Neural progenitor cell (in vitro differentiated cells): ENCODE measurements at regions not wholly inside any gene's neighbourhood (a gene's known extent, or its start where the extent isn't known, plus 50 kb on each side); places are given as distances from the start of the nearest gene placed in this dataset.

Experiments
- DNase-seq: peaks from one replicate; pipeline ENCODE4 v3.0.0-alpha.2; 2016; ENCODE audit warnings: low spot score
- H2AFZ ChIP-seq: fragments of 200-600 bp; sonication (generic); replicated peaks from 2 replicates; pipeline ENCODE4 v1.6.1; 2016; ENCODE audit warnings: antibody characterized with exemption
- H3F3A ChIP-seq: fragments of 200-600 bp; sonication (generic); 2 replicates; pipeline ENCODE4 v1.6.1; 2016; ENCODE audit warnings: antibody characterized with exemption, low read depth
- H3K27ac ChIP-seq: fragments of 200-600 bp; sonication (generic); 2 replicates; pipeline ENCODE4 v1.5.1; 2016; ENCODE audit warnings: mild to moderate bottlenecking
- H3K27me3 ChIP-seq: fragments of 200-600 bp; sonication (generic); 2 replicates; pipeline ENCODE4 v1.6.1; 2016; ENCODE audit warnings: mild to moderate bottlenecking, moderate library complexity
- H3K36me3 ChIP-seq: fragments of 200-600 bp; sonication (generic); 2 replicates; pipeline ENCODE4 v1.5.1; 2016
- H3K4me1 ChIP-seq: fragments of 200-600 bp; sonication (generic); 2 replicates; pipeline ENCODE4 v1.6.1; 2016; ENCODE audit warnings: mixed run types
- H3K4me2 ChIP-seq: fragments of 200-600 bp; sonication (generic); 2 replicates; pipeline ENCODE4 v1.6.1; 2016
- H3K4me3 ChIP-seq: fragments of 200-600 bp; sonication (generic); 2 replicates; pipeline ENCODE4 v1.5.1; 2016
- H3K79me2 ChIP-seq: fragments of 200-600 bp; sonication (generic); 2 replicates; pipeline ENCODE4 v1.6.1; 2016; ENCODE audit warnings: low read depth
- H3K9ac ChIP-seq: fragments of 200-600 bp; sonication (generic); 2 replicates; pipeline ENCODE4 v1.6.1; 2016
- H3K9me3 ChIP-seq: fragments of 200-600 bp; sonication (generic); 2 replicates; pipeline ENCODE4 v1.5.1; 2016; ENCODE audit warnings: low read depth
- H4K20me1 ChIP-seq: fragments of 200-600 bp; sonication (generic); 2 replicates; pipeline ENCODE4 v1.6.1; 2016; ENCODE audit warnings: low read depth
- H3K27ac Mint-ChIP-seq: 3 replicates; pipeline ENCODE4 v1.8.0; 2021; ENCODE audit warnings: mixed read lengths
- H3K27me3 Mint-ChIP-seq: 2 replicates; pipeline ENCODE4 v1.8.0; 2022; ENCODE audit warnings: low read depth, mild to moderate bottlenecking, inconsistent platforms, moderate library complexity, mixed read lengths; ENCODE audit not compliant: insufficient read depth
- H3K36me3 Mint-ChIP-seq: 3 replicates; pipeline ENCODE4 v1.8.0; 2021; ENCODE audit warnings: mixed read lengths
- H3K4me1 Mint-ChIP-seq: 3 replicates; pipeline ENCODE4 v1.8.0; 2021; ENCODE audit warnings: mixed read lengths
- H3K4me3 Mint-ChIP-seq: 3 replicates; pipeline ENCODE4 v1.8.0; 2021; ENCODE audit warnings: mild to moderate bottlenecking, moderate library complexity, mixed read lengths
- H3K9me3 Mint-ChIP-seq: 3 replicates; pipeline ENCODE4 v1.8.0; 2020; ENCODE audit warnings: mixed read lengths
- CTCF ChIP-seq: fragments of 200-600 bp; sonication (generic); IDR thresholded peaks from 2 replicates; pipeline ENCODE4 v1.5.1; 2017; ENCODE audit warnings: antibody characterized with exemption, mild to moderate bottlenecking
- EZH2 ChIP-seq: fragments of 200-600 bp; sonication (generic); IDR thresholded peaks from 2 replicates; pipeline ENCODE4 v1.6.1; 2017; ENCODE audit warnings: antibody characterized with exemption, mild to moderate bottlenecking, moderate library complexity
- EZH2phosphoT487 ChIP-seq: fragments of 200-600 bp; sonication (generic); IDR thresholded peaks from 2 replicates; pipeline ENCODE4 v1.6.1; 2017; ENCODE audit warnings: antibody characterized with exemption

DNA sequence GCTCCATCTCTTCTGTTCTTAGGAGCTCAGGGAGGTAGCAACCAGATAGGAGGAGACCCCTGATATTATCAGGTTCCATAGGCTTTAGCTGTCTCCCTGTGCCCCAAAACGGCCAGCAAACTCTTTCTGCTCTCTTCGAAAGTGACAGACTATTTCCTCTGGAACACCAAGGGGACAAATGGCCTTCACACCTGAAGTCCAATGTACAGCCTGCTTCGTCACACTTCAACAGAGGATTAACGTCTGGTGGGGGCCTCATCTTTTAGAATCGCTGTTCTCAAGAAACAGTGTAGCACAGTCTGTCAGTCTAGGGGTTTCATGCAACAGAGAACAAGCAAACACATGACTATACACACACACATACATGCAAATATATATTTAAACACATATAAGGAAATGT is 152.4 kb upstream of the SETMAR start:
- Histone ChIP-seq H4K20me1 (no peaks in the 10 kb centered on the region), H3K9ac (no peak overlapping the region), H3K79me2 (no peaks in the 10 kb centered on the region), H3K27me3 (no peaks in the 10 kb centered on the region), H3K4me2 (no peak overlapping the region), H3K27ac (no peak overlapping the region), H3K4me3 (no peak overlapping the region), H3K4me1 (no peaks in the 10 kb centered on the region), H3K9me3 (no peaks in the 10 kb centered on the region), H3F3A (no peaks in the 10 kb centered on the region), H3K36me3 (no peaks in the 10 kb centered on the region), H2AFZ (no peak overlapping the region)
- Mint-ChIP-seq H3K4me3 (no peak overlapping the region), H3K36me3 (no peaks in the 10 kb centered on the region), H3K27me3 (peaks cover 4% of the 10 kb centered on the region), H3K27ac (no peak overlapping the region), H3K9me3 (no peaks in the 10 kb centered on the region), H3K4me1 (no peaks in the 10 kb centered on the region)
- no peak for DNase-seq
- no peak for TF ChIP-seq EZH2phosphoT487
- TF ChIP-seq EZH2, result no peak
- TF ChIP-seq CTCF, result no peak

GRCh38 chr3:4151859-4152258 is 151.3 kb upstream of the SETMAR start:
- TF ChIP-seq EZH2phosphoT487 (no peak), EZH2 (no peak), CTCF (no peak)
- no peak overlapping the region for H3K27ac Mint-ChIP-seq
- no peak for DNase-seq
- Histone ChIP-seq H3F3A (no peaks in the 10 kb centered on the region), H3K4me1 (no peaks in the 10 kb centered on the region), H3K4me2 (no peak overlapping the region), H4K20me1 (no peaks in the 10 kb centered on the region), H3K27ac (no peak overlapping the region), H3K9me3 (no peaks in the 10 kb centered on the region), H2AFZ (no peak overlapping the region), H3K36me3 (no peaks in the 10 kb centered on the region), H3K79me2 (no peaks in the 10 kb centered on the region), H3K4me3 (no peak overlapping the region), H3K9ac (no peak overlapping the region), H3K27me3 (no peaks in the 10 kb centered on the region)
- peaks cover 4% of the 10 kb centered on the region for H3K27me3 Mint-ChIP-seq
- no peaks in the 10 kb centered on the region for H3K9me3 Mint-ChIP-seq
- no peaks in the 10 kb centered on the region for H3K36me3 Mint-ChIP-seq
- H3K4me3 Mint-ChIP-seq, result no peak overlapping the region
- H3K4me1 Mint-ChIP-seq, result no peaks in the 10 kb centered on the region

DNA sequence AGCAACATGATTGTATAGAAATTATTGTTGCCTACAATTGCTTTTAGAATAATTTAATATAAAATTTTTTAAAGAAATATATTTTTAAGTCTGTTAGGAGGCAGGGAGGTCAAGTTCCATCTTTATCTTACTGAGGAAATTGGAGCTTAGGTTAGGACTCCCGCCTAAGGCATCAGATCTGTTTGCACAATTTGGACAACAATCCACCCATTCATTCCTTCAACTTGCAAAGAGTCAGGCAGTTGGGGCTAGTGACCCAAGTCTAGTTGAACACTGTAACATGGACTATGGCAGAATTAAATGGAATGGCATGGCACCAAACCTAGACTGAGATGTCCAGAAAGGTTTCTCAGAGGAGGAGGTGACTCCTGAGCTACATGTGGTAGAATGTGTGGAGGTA is 149.4 kb upstream of the SETMAR start:
- H3K9me3 Mint-ChIP-seq, result no peaks in the 10 kb centered on the region
- no peaks in the 10 kb centered on the region for H4K20me1 ChIP-seq
- H3K79me2 ChIP-seq, result no peaks in the 10 kb centered on the region
- no peak overlapping the region for H3K9ac ChIP-seq
- no peaks in the 10 kb centered on the region for H3K4me1 ChIP-seq
- H3K27ac ChIP-seq, result no peak overlapping the region
- no peak overlapping the region for H3K27ac Mint-ChIP-seq
- H3K27me3 ChIP-seq, result no peaks in the 10 kb centered on the region
- H3K36me3 Mint-ChIP-seq, result no peaks in the 10 kb centered on the region
- H3K4me3 ChIP-seq, result no peak overlapping the region
- DNase-seq, result no peak
- TF ChIP-seq EZH2 (no peak), CTCF (no peak), EZH2phosphoT487 (no peak)
- peaks cover 4% of the 10 kb centered on the region for H3K27me3 Mint-ChIP-seq
- no peak overlapping the region for H3K4me2 ChIP-seq
- no peak overlapping the region for H2AFZ ChIP-seq
- H3F3A ChIP-seq, result no peaks in the 10 kb centered on the region
- H3K4me3 Mint-ChIP-seq, result no peak overlapping the region
- no peaks in the 10 kb centered on the region for H3K36me3 ChIP-seq
- no peaks in the 10 kb centered on the region for H3K9me3 ChIP-seq
- no peaks in the 10 kb centered on the region for H3K4me1 Mint-ChIP-seq

DNA sequence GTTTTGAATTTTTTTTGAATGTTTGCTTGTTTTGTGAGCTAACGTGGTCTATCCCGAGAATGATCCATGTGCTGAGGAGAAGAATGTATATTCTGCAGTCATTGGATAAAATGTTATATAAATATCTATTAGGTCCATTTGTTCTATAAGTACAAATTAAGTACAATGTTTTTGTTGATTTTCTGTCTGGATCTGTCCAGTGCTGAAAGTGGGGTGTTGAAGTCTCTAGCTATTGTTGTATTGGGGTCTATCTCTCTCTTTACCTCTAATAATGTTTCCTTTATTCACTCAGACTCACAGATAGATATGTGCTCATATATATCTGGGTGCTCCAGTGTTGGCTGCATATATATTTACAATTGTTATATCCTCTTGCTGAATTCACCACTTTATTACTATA is 144.8 kb upstream of the SETMAR start:
- Histone ChIP-seq H3K36me3 (no peaks in the 10 kb centered on the region), H3K27me3 (no peaks in the 10 kb centered on the region), H3K4me1 (peaks cover 12% of the 10 kb centered on the region), H3K9me3 (no peaks in the 10 kb centered on the region), H4K20me1 (no peaks in the 10 kb centered on the region), H2AFZ (no peak overlapping the region), H3K4me3 (no peak overlapping the region), H3K4me2 (no peak overlapping the region), H3F3A (peaks cover 7% of the 10 kb centered on the region), H3K27ac (no peak overlapping the region), H3K79me2 (no peaks in the 10 kb centered on the region), H3K9ac (no peak overlapping the region)
- H3K9me3 Mint-ChIP-seq, result no peaks in the 10 kb centered on the region
- TF ChIP-seq CTCF, result no peak
- TF ChIP-seq EZH2phosphoT487, result no peak
- no peak for TF ChIP-seq EZH2
- H3K4me3 Mint-ChIP-seq, result no peak overlapping the region
- DNase-seq, result no peak
- H3K36me3 Mint-ChIP-seq, result no peaks in the 10 kb centered on the region
- H3K27me3 Mint-ChIP-seq, result peaks cover 6% of the 10 kb centered on the region
- peaks cover 6% of the 10 kb centered on the region for H3K4me1 Mint-ChIP-seq
- no peak overlapping the region for H3K27ac Mint-ChIP-seq
